GM19035 (cell line): ENCODE measurements at regions not wholly inside any gene's neighbourhood (a gene's known extent, or its start where the extent isn't known, plus 50 kb on each side); places are given as distances from the start of the nearest gene placed in this dataset.

Experiments
- ATAC-seq: cut with Tn5 transposase; IDR thresholded peaks from one replicate; pipeline ENCODE4 v1.9.1; 2021; ENCODE audit not compliant: unreplicated experiment

DNA sequence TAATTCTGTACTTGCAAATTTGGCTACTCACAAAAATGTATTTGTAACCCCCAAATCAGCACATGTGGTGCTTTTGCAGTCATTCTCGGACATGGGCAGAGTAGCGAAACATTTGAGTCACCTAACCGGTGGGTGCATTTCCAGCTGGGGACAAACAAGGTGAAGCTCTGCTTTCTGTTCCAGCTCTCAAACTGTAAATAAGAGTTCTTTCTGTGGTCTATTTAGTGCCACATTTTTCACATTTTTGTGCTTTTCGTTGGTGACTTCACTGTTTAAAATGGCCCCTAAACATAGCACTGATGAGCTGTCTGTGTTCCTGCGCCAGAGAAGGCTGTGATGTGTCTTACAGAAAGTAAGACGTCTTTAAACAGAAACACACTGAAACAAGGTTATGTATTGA lies 244.5 kb downstream of the CDC5L start:
- no peak for ATAC-seq

DNA sequence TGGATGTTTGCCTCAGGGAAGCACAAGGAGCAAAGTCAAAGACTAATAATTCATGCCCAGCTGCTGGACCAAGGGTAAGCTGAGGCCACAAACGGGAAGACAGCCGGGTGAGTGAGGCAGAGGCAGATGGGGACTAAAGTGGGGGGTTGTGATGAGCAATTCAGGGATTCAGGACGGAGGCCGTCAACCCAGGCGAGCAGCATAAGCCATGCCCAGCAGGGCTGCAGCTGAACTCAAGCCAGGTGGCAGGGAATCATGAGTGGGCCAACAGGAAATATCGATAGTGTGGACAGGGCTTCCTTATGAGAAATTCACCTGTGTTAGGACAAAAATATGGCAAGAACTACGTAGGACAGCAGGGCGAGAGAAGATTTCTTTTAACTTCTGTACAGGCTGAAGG lies 246.8 kb downstream of the CDC5L start:
- ATAC-seq: no peak

DNA sequence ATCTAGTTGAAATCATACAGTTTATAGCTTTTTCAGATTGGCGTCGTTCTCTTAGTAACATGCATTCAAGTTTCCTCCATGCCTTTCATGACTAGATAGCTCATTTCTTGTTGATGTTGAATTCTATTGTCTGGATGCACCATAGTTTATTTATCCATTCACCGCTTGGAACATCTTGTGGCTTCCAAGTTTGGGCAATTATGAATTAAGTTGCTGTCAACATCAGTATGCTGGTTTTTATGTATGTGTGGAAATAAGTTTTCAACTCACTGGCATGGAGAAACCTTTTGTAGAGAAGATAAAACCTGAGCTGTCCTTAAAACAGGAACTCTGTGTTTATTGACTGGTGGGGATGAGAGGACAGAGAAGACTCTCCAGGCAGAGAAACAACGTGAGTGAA lies 248.0 kb downstream of the CDC5L start:
- ATAC-seq: no peak

DNA sequence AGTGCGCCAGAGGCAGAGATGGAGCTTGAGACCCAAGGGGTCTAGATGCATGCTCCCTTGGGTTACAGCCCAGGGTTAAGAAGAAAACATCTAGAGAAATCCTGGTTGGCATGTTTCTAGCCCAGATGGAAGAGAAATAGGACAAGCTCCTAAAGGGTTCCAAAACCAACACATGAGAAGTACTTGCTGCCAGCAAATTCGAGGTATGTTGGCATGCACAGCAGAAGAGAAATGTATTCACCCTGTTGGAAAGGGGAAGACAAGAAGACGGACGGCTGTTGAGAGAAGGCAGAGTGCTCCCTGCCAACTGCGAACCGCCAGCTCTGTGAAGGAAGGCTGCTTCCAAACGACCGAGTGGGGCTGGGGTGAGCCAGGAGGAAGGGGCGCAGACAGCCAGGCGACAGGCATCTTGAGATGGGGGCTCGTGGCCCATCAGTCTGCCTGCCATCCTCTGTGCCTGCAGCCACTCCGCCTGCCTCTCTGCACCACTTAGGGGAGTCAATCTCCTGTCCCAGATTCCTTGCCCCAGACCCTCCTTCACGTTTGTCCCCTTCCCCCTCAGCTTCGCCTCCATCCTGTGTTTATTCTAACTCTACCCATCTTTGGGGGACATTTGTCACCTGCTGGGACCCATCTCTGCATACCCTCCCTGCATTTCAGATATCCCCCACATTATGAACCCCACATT lies 249.2 kb downstream of the CDC5L start:
- ATAC-seq: no peak

DNA sequence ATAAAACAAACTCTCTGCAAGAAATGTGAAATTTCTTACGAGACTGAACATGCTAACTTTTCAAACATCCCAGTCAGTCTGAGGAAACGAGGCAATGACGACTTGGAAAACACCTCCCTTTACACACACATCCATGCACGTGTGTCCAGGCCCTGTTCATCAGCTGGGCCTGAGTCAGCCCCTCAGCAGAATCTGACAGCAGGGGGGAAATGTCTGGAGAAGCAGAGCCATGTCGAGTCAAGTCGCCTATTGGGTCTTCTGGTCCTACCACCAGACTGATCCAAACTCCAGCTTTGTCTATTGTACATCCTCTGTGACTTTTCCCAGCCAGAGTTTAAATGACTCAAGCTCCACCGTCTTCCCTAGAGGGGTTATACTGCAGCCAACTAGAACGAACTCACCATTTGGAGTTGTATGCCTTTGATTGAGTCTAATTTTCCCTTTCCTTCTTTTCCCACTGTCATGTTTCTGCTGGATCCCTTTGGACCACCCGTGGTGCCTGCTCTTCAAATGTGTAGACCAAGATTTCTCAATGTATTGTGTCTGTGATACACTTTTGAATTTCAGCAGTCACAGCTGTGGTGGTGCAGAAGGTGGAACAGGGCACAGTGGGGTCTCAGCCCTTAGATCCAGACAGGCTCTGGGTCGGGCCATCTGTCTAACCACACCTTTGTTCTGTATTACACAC lies 254.0 kb downstream of the CDC5L start:
- ATAC-seq: no peak

DNA sequence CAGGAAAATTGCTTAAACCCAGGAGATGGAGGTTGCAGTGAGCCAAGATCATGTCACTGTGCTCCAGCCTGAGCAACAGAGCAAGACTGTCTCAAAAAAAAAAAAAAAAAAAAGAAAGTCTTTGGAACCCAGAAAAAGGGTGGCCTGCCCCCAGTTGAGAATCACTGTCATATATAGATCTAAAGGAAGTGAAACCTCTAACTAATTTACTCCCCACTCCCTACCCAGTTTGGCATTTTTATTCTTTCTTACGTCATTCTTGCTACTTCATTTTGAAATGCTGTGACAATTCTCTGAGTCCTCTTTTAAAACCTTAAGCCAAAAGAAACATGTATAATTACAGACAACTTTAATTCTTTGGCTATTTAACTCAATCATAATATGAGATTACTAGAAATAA lies 254.8 kb downstream of the CDC5L start:
- no peak for ATAC-seq

DNA sequence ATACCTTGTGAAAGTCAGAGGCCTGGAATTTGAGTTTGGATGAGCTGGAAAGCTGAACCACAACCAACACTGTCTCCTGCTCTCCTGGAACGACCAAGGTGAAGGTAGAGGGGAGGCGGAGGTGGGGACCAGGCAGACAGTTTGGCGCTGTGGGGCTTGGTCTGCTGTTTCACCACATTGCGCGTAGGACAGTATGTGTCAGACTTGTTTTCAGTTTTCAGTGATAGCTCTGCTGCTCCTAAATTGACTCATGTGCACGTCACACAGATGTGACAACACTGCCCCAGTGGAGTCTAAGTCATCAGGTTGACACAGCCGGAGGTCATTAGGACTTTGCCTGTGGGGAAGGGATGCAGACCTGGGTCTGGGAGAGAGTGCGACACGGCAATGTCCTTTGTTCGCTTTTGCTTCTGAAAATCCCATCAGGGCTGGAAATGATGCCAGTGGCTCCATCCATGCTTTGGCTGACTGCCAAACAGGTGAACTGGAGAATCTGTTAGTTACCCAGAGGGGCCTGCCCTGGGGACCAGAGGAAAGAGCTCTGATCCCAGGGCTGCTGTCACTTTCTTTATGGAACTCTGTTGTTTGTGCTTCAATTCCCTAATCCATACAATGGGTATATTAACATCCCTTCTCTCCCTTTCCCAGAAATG lies 255.5 kb downstream of the CDC5L start:
- ATAC-seq: no peak

DNA sequence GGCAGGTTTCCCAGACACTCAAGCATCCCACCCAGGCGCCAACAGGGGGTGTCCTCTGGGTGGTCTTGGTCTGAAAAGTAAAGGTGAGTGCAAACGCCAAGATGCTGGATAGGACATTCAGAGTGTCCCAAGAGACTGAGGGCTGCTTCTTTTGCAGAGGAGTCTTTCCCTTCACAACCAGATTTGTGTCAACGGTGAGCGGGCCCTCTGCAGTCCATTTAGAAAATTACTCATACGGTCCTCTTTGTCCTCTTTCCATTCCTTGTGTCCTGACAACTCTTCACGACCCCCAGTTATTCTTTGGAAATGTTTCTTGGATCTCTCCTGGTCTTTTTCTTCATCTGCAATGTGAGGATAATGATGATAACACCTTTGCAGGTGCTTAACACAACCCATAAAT lies 257.8 kb downstream of the CDC5L start:
- no peak for ATAC-seq

DNA sequence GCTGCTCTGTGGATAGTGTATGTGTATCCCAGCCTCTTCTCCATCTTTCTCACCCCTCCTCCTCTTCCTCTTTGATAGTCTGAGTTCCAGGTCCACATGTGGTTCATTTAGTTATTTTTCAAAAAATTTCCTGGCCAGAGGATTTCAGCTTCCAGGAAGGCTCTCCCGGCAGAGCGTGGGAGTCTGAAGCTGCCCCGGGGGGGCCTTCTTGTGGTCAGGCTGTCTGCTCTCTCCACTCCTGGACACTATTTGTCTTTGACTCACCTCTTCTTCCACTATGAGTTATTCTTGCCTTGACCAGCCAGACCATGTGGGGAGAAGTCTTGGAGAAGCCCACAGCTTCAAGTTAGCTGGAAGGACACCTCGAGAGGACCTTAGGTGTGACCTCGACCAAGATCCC lies 258.8 kb downstream of the CDC5L start:
- no peak for ATAC-seq

DNA sequence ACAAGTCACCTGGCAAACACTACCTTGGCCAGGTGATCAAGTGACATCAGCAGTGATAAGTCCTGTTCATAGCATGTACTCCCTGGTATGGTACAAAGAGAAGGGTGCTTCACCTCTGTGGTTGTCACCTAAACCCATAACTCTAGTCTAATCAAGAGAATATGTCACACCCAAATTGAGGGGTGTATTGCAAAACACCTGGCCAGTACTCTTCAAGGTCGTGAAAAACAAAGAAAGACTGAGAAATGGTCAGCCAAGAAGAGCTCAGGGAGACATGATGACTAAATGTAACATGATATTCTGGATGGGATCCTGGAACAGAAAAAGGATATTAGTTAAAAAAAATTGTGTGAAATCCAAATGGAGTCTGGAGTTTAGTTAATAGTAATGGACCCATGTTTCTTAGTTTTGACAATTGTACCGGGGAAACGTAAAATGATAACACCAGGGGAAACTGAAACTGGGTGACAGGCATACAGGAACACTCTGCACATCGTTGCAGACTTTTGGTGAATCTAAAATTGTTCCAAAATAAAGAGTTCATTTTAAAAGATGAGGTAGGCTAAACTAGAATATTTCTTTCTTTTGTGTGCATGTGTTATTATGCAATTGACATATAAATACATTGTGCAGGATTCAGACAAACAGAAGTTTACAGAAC lies 262.0 kb downstream of the CDC5L start:
- ATAC-seq: no peak

DNA sequence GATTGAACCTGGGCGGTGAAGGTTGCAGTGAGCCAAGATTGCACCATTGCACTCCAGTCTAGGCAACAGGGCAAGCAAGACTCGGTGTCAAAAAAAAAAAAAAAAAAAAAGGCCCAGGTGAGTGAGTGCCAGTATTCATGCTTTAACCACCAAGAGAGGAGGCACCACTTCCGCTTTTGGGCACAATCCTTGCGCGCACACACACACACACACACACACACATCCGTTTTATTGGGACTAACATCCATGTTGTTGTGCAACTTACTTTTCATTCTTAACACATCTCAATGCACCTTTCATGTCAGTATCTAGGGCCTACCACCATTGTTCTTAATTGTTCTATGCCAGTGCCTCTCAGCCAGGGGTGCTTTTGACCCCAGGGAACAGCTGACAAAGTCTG lies 263.0 kb downstream of the CDC5L start:
- ATAC-seq: no peak

DNA sequence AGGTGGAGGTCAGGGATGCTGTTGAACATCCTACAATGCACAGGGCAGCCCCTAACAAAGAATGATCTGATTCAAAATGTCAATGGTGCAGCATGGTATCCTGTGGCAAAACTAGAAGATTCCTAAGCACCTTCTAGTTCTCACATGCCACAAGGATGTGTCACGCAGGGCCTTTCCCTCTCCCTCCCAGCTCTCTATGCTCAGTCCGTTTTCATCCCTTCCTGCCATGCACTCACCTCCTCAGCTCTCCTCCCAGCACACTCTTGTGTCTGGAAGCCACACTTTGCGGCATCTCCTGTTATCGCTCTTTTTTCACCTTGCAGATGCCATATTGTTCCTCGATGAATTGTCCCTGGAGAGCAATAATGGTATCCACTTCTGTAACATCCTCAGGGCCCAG lies 263.4 kb downstream of the CDC5L start:
- ATAC-seq: no peak

DNA sequence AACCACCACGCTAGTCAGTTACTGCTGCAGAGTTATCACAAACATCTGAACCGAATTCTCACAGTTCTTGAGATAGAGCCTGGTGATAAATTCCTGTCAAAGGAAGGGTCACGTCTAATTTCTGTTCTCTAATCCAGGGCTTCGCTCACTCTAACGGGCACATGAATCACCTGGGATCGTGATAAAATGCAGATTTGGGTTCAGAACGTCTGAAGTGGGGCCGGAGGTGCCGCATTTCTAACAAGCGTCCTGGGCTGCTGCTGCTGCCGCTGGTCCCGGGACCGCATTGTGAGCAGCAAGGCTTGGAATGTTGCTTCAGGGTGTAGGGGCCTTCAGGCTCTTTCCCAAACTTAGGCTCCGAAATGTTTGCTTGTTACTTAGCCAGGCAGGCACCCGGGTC lies 264.1 kb downstream of the CDC5L start:
- ATAC-seq: no peak

DNA sequence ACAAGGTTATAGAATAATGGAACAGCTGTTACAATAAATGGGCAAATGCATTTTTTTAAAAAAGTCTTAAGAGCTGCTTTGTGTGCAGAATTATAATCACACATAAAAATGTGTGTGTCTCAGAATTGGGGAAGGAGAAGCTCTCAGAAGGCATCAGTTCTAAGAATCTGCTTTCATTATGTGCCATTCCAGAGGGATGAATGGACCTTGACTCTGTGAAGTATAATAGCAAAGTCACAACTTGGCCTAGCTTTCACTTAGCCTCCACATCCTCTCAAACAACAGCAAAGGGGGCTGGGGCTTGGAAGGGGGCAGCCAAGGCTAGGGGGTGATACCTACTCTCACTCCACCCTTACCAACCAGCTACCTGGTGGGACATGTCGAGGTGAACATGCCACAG lies 265.0 kb downstream of the CDC5L start:
- ATAC-seq: no peak

DNA sequence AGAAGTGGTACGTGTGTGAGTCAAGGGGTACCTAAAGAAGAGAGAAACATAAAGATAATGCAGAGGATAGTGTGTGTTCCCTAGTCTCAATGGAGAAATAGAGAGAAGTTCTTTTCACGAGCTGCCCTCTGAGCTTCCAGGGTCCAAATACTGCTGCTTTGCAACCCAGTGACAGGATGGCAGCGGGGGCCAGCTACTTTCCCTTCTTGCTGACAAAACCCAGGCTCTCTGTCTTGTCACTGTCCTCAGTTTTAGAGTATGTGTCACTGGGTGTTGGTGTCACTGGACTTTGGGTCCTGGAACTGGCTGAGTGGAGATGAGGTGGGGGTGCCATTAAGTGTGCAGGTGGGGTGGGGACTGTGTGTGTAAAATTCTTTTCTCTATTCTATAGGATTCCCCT lies 265.6 kb downstream of the CDC5L start:
- no peak for ATAC-seq

DNA sequence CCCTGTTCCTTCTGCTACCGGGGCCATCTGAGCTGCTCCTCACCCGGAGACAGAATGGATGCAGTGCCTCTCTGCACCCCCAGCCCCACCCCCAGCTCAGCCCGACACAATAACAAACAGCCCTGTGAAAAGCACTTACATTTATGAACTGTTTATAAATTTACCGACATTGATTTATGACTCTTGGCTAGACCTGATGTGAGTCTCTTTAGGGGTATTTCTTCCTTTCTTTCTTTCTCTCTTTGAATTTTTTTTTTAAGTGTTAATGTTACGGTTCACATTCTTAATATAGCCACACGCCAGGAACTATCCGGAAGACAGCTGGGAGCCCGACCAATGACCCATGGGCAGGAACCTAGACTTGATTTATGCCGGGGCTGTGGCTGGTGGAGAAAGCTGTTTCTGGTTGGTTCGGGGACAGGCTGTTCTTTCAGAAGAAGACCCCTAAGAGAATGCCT lies 266.3 kb downstream of the CDC5L start:
- ATAC-seq: no peak

DNA sequence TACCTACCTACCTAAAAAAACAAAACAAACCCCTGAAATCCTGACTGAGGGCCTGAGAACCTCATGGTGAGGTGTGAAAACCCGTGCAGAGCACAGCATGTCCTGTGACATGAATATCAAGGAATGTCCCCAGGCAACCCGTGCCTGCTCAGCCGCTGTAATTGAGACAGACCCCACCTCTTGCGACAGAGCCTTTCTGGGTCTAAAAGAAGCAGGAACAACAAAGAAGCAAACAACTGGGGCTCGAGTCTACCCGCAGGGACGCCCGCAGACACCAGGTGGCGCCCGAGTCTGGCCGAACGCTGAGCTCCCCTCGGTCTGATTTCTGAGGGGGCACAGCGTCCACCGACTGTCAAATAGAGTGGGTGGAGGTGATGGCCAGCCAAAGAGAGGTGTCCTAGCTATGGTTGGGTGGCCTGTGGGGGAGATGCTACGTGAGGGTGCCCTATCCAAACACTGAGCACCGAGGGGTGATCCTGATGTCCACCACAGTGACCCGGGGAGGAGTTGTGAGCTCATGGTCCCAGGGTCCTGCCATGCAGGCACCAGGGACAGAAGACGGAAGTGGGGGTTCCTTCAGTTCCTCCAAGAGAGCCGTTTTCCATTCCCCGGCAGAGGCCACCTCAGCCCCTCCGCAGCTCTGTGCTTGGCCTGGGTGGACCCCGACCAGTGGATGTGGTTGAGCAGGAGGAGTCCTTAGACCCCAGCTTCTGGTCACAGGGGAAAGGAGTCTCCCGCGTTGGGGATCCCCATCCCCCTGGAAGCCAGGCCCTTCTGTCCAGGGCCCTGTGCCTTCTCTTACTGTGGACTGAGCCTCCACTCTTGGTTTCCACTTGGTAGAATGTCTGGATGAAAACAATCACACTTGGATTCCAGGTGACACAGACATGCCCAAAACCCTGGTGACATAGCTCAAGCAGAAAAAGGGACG lies 268.2 kb downstream of the CDC5L start:
- peak; percentile 75 for ATAC-seq

DNA sequence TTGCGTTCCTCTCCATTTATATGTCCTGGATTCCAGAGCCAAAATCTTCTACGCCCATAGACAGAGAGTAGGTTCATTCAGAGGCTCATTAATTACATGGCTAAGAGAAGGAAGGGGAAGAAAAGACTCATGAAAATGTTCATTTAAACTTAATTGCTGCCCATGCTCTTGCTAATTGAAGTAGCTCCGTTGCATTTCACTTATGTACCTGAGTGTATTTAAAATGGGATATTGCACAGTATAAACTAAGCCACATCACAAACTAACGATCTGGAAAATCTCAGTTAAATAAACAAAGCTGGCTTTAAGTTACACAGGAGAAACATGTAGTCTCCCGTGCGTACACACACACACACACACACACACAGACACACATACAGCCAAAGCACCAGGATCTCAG lies 269.2 kb downstream of the CDC5L start:
- ATAC-seq: no peak

DNA sequence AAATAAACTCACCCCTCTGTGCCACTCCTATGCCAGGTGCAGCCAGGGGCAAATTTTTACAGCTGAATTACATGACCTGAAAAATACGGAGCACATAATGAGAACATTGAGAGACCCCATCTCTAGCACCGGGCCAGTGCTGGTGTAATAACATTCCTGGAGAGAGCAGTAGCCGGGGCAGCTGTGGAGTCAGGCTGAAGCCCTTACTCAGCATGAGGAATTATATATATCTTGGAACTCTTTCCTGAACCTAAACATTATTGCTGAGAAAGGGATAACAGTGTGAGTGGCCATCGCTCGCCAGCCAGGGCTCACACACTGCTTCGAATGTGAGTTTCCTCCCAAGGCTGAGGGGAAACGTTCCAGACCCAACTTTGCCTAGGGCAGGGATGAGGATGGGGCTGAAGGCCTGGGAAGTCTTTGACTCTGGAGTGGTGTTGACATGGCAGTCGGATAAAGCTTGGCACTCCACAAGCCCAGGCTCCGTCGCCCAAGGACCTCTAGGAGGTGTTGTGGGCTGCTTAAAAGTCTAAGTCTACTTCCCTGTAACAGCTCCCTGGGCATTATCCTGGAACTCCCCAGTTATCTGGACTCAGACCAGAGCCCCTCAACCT lies 269.8 kb downstream of the CDC5L start:
- no peak for ATAC-seq

DNA sequence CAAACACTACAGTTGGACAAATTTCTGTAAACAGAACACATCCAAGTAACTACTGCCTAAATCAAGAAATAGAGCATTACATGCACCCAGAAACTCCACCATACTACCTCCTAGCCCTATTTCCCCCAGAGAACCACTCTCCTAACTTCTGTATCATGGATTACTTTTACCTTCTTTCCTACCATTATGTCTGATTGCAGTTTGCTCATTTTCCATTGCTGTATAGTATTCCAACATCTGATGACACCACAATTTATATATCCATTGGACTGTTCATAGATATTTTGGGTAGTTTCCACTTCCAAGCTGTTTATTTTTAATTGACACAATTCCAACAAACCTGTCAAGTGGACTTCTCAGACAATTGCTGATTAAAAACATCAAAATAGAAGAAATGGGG lies 271.1 kb downstream of the CDC5L start:
- ATAC-seq: no peak
